ENCODE measurements at regions not wholly inside any gene's neighbourhood (a gene's known extent, or its start where the extent isn't known, plus 50 kb on each side); places are given as distances from the start of the nearest gene placed in this dataset.
A peak's percentile ranks its signal among the peaks of the same experiment; 100 is the strongest.

DNA sequence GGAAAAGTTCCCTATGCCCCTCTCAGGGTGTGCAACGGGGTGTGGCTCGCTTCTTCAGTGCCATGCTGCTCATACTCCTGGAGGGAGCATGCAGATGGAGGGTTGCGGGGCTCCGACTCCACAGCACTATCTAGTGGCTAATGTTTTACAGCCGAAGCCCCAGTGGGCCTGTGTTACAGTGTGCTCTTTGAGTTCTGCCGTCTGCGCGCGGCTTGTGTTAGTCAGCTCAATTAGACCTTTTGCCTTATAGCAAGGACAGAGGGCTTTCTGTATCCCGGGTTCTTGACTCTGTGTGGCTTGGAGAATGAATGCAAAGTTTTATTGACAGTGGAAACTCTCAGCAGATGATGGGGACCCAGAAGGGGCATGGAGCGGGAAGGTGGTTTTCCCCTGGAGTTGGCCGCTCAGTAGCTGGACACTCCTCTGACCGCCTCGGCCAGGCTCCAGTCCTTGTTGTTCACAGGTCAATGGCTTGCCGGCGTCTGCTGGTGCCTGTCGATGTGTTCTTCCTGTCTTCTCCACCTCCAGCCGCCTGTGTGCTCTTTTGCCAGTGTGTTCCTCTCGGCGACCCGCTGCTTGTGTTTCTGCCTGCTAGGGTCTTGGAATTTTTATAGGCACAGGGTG lies 383.4 kb downstream of the LMO7 start:
- DNase-seq: peak in 49 of 56 donors; percentile 19 to 83 (median 60)

DNA sequence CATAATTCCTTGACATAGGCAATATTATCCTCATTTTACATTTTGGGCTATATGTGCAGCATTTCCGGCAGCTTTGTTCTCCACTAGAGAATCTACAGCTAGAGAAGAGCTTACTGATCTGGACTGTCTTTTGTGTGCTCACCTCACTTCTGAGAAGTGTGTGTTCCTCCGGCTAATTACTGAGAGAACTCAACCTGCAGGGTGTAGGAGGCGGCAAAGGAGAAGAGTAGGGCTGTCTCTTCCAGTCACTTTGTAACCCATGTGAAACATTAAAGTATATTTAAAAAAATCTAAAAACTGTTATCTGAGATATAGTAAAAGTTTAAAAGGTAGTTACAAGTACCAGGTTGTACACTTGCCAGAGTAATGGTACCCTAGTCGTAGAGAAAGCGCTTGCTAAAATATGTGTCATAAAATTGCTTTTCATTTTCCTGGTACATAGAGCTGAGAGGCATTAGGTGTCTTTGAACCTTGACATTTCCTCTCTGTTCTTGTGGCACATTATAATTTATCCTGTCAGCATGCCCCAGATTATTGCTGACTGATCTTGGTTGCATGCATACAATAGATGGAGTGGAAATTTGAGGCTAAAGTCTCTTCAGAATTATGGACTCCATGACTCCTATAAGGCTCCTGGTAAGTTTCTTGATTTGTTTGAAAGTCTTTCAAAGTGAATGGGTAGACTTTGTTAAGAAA lies 381.9 kb downstream of the LMO7 start:
- DNase-seq: peak in 2 of 56 donors; percentile 1 to 13

DNA sequence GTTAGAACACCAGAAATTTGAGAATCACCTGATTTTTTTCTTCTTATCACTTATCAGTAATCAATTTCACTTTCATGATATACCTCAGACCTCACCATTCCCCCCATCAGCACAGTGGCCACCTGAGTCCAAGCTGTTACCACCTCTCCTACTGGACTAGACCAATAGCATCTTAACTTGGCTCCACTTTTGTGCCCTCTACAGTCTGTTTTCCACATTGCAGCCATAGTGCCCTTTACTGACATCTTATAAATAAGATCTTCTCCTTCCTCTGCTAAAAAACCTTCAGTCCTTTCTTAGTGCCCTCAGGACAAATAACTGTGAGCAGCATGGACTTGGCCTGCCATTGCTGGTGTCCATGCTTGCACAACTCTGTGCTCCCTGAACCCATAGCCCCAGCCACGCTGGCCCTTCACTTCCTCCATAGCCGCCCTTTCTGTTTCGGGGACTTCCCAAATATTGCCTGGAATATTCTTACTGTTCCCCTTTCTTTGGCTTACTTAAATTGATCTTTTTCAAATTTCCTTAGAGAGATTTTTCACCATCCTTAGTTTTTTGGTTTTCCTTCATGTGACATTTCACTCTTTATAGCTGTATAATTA lies 380.8 kb downstream of the LMO7 start:
- peak in 1 of 56 donors; percentile 11 for DNase-seq

DNA sequence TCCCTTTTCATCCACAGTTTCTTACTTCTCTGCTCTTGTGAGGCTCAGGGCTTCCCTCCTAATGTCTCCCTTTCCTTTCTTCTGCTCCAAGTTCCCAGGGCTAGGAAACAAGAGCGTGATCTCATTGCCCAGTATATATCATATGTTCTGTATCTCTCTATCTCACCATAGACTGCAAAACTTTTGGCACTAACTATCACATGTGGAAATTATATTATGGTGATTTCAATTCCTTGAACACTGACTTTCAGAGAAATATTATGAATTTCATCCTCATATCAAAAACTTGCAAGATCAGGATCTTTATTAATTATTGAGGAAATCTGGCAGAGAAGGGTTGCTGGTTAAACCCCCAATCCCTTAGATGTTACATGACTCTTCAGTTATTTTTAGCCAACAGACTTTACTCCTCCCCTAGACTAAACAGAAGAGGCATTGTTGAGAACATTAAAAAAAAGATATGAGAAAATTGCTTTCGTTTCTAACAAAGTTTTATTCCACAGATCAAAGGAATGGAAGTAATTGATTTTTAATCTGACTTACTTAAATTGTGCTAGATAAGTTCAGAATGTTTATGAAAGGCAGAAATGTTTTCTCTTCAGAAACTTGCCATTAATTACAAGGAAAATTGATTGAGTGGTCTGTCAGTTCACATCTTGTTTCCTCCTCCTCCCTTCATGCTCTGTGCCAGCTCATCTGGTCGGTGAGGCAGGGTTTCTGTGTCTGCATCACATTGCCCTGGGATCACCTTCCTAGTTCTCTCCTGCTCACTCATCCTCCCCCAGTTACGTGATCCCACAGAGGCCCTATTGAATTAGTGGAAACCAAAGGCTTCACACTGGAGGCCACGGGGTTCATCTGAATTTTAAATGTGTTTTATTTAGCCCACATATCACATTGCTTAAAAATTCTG lies 378.5 kb downstream of the LMO7 start:
- peak in 3 of 56 donors; percentile 1 to 11 (median 8) for DNase-seq

DNA sequence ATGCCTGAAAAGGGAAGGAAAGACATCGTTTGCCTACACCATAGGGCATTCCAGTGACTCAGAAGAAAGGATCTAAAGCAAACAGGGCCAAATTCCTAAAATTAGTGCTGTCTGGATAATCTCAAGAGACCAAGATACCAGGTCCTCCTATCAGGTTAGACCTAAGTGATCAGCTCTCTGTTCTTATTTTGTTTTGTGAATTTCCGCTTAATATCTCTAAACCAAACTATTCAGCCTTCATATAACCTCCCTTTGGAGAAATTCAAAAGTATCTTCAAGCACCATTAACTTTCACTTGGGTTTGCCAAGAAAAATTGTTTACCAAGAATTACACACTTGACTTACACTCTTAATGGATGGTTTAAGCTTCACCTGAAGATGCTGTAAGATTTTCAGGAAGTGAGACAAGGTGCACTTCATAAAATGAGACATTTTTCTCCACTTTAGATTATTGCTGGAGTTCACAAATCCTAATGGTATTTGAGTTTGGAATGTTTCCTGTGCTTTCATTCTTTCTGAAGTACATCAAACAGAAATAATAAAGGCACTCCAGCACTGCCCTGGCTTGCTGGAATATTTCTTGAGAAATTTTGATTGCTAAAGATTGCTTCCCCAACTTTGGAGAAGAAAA lies 376.1 kb downstream of the LMO7 start:
- DNase-seq: no peak

DNA sequence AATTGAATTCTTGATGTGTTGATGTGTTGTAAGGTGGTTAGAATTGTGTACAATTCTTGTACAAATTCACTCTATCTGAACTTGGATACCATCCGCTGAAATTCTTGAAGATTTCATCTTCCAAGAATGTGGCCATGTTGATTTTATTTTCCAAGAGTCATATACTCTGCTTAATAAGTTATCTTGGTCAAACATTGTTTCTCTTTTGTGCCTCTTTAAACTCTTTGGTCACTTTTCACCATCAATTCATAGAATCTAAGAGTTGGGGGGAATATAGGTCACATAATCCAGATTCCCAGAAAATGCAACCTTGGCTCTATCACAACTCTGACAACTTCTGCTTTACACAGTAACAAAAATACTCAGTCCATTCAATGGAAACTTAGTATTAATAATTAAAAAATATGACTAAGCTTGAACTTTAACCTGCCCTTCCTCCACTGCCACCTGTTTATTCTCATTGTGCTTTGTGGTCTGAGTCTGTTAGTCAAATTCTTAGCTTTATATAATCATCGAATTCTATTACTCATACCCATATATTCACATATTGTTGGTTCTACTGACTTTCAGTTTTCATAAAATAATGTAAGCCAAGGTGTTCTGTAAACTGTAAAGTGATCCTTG lies 373.2 kb downstream of the LMO7 start:
- DNase-seq: no peak

DNA sequence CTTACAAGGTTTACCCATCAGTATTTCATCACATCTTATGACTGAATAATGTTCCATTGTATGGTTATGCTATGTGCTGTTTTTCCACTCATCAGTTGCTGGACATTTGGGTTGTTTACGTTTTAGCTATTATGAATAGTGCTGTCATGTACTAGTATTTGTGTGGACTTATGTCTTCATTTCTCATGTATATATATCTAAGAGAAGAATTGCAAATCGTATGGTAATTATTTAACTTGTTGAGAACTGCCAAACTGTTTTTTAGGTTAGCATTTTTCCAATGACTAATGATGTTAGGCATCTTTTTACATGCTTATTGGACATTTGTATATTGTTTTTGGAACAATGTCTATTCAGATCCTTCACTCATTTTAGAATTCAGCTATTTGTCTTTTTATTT lies 368.3 kb downstream of the LMO7 start:
- no peak for DNase-seq

DNA sequence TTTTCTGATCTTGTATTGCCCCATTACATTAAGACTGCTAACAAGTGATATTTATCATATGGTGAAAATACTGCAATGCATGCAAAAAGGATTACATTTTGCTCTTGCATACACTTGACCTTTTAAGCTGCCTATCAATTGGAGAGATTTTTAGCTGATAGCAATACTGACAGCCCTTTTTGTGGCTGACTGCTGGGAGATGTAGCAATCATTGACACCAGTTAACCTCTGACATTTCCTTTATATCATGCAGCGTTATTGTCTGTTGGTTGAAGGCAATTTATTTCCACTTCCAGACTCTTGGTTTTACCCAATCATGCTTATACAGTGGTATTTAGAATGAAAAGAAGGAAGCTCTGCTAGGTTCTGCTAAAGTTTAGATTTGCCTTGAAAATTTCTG lies 364.0 kb downstream of the LMO7 start:
- DNase-seq: no peak

DNA sequence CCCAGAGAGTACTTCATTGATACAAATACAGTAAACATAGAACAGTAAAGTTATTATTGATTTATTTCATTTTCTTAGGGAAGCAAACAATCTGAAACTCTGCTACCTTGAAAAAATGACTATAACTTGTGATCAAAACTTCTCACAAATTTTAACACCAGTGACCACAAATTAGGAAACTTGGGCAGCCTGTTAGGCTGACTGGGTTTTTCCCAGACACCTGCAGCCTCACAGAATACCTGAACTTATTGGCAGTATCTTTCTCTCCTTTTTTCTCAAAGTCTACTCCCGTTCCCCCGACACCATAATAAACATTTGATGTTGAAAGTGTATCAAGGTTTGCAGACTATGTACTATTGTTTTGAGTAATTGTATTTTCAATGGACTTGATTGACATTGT lies 360.5 kb downstream of the LMO7 start:
- DNase-seq: no peak

DNA sequence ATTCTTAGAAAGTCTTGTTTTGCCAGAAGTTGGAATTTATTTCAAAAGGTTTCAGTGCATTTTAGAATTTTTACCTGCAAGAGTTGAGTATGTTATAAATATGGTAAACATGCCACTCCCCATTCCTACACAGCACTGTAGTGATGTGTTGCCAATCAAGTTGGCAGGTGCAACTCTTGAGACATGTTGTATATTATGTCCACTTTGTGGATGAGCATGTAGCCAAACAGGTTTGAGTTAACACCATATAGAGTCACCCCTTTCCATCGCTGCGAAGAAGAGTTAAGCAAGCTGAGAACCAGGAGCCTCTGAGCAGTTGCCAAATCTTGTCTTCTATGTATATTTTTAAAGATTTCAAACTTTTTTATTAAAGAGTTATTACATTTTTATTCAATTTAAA lies 359.8 kb downstream of the LMO7 start:
- no peak for DNase-seq

DNA sequence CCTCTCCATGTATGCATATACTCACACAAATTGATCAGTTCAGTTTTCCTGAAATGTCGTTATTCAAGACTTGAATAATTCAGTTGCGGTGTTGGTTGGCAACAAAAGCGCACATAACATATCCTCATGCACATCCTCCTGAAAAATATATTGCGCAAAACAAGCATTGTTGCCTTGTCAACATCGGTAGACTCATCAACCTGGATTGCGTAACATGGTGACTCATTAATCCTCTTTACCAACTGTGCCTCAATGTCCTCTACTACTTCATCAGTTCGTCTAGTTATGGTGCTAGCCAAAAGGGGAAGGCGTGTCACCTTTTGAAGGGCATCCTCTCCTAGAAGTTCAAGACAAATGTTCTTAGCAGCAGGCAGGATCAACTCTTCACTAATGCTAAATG lies 357.7 kb downstream of the LMO7 start:
- no peak for DNase-seq

DNA sequence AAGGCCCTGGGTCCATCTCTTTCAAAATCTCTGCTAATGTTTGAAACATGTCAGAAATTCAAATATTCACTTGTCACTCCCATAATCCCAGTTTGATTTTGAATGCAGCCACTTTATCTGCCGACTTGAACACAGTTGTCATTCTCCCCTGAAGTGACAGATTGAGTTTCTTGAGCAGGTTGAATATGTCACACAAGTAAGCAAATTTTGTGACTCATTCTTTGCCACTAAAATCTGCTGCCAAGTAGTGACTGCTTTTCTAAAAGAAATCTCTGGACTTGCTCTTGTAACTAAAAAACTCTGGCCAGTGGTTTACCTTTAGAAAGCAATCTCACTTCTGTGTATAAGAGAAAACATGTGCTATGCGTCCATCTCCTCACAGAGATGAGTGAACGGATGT lies 357.1 kb downstream of the LMO7 start:
- DNase-seq: no peak

DNA sequence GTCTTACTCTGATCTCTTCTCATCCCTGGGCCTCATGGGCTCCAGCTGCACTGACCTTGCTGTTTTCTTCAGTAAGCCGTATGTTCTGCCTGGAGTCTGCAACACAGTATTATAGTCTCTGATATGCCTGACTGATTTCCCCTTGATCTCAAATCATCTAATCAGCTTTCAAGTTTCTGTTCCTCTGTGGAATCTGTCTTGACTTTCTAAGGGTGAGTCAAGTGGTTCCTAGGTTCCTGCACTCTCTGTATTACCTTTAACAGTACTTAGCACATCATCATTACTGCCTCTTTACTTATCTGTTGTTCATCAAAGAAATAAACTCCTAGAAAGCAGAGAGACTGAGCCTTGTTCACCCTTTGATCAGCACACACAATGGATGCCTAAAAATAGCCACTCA lies 350.7 kb downstream of the LMO7 start:
- no peak for DNase-seq

DNA sequence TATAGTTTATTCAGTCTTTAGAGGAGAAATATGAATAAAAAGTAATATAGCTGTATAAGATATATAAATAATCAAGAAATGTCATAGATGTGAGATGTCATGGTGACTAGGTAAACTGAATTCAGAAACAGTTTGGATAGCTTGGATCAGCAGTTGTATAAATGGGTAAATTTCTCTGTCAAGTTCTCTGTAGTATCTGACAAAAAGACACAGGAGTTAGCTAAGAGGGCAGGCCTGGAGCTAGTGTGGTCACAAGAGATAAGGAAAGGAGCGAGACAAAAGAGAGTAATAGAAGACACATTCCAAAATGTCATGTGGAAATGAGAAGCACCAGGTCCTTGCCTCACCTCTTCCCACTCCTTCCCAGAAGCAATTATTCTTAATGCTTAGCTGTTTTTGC lies 349.0 kb downstream of the LMO7 start:
- no peak for DNase-seq

DNA sequence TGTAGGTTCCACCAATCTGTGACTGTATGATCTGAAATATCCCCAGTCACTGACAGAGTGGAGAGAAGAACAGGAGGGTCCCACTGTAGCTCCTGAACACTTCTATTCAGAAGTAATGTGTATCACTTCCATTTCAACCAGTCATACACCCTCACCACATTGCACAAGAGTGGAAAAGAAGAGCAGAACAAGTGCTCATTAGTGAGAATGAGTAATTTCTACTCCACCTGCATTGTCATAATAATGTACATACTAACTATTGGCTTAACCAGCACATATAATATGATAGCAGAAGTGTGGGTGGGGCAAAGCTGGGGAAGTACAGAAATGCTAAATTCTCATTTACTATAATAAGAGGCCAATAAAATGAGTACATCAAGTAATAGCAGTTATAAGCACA lies 342.7 kb downstream of the LMO7 start:
- no peak for DNase-seq

DNA sequence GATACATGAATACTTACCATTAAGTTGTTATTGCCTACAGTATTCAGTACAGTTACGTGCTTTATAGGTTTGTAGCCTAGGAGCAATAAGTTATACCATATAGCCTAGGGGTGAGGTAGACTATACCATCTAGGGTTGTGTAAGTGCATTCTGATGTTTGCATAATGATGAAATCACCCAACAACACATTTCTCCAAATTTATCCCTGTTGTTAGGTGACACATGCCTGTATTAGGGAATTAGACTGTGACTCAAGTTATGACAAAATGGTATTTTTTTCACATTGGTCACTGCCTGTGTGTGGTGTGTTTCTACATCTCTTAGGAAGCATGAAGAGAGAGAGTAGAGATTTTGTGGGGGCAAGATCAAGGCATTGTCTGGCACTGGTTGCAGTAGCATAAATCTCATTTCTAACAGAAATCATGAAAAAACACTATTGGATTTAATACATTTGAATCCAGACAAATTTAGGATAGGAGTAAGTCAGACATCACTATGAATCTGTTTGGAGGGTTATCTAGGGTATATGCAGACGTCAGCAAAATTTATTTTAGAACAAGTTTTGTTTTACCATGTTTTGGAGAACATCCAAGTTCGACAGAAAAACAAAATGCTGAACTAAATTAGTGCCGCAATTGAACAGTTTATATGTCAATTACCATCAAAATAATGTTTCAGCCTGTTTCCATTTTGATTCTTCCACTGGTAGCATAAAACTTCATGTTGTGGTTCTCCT lies 332.1 kb downstream of the LMO7 start:
- no peak for DNase-seq

DNA sequence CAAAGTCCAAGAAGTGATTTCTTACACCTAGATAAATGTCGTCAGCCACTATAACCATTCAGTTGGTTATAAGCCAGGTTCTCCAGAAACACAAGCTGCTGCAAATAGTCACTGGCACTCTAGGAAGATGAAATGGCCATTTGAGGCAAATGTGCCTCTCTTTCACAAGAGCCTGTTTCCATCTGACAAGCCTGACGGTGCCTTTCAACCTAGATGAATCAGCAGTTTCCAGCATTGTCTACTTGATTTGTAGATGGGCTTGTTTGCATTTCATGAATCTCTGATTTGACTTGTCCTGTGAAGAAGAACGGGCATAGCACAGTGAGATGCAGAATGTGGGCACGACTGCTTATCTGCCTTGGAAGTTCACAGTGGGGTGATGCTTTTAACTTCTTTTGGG lies 327.2 kb downstream of the LMO7 start:
- no peak for DNase-seq

DNA sequence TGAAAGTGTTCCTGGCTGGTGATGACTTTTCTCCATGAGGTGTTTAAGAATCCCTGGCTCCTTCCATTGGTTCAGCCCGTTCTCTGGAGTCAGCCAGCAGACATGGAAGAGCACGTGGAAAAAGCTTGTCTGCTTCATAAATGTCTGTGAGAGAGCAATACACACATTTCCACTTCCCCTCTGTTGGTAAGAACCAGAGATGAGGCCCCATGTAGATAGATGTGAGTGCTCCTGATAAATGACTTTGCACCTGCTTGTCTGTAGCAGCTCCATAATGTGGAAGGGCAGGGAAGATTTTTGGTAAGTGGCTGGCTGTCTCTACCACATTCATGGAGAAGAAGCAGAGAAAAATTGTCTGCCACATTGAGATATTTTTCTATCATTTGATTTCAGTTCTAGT lies 325.8 kb downstream of the LMO7 start:
- no peak for DNase-seq

DNA sequence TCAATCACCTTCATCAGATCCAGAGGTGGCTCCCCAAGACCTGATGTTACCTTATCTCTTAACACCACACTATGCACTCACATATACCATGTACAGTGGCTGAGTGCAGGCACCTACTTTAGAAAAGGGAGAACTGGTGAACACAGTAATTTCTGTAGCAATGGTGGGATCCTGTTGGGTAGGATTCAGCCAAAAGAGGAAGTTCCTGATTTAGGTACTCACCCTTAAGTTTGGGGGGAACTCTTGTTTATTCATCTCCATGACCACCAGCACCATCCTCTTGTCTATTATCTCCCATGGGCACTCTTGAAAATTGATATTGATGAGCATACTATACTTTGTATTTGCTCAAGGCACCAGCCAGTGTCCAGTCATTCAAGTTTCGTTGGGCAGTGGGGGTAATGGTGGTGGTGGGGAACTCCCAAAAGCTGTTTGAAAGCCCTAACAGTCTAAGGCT lies 324.4 kb downstream of the LMO7 start:
- DNase-seq: no peak

DNA sequence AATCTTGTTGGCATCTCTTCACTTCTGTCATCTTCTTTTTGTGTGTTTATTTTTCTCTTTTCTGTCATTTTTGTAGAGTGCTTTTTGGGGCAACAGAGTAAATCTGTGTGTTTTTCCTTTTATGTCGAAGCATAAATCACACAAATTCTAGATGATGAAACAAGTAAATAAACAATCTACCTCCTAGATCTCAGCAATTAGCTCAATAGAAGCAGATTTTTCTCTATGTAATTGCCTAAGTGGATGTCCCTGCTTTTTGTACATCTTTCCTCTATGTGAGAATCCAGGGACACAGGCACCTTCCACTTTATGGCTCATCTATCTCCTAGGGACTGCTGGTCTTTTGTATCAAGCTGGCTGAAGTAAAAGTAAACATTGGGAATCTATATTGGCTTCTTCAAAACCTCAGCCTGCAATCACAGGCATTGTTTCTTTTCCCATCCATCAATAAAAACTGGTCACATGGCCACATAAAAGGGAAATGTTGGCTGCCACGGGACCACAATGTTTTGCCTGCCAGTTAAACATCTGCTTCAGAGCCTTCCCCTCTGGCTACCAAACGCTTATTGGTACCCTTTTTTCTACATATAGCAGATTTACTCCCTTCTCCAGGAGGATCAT lies 323.8 kb downstream of the LMO7 start:
- no peak for DNase-seq
